GM12873 (cell line): ENCODE measurements at regions not wholly inside any gene's neighbourhood (a gene's known extent, or its start where the extent isn't known, plus 50 kb on each side); places are given as distances from the start of the nearest gene placed in this dataset.

Source experiments
- TF ChIP-seq, protein P1 (sequence below): IDR thresholded peaks from 2 replicates; pipeline ENCODE4 v1.5.1; 2012; ENCODE audit warnings: low read depth, mild to moderate bottlenecking, moderate library complexity, low read length, control low read depth; ENCODE audit not compliant: insufficient read depth; ENCODE audit errors: missing control alignments

DNA sequence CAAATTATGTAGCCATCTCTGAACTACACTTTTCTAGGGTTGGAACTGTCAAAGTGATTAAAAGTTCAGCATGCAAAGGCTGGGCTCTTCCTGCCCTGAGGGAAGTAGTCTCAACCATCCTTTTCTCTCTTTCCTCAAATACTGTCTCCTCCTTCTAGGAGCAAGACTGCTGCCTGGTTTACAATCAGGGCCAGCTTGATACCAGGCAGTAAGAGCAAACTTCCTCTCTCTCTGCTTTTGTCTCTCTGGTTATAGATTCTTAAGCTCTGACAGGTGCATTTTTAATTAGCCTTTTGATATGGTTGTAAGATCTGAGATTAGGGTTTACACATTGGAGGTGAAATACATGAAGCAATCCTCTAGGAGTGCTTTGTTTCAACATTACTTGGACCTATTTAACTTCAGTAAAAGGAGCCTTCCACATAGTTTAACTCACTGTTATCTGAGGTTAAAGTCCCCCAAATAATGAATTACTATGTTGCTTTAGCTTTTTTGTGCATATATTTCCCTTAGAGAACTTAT is 436.1 kb downstream of the SPATA31D1 start:
- TF ChIP-seq, protein P1, sequence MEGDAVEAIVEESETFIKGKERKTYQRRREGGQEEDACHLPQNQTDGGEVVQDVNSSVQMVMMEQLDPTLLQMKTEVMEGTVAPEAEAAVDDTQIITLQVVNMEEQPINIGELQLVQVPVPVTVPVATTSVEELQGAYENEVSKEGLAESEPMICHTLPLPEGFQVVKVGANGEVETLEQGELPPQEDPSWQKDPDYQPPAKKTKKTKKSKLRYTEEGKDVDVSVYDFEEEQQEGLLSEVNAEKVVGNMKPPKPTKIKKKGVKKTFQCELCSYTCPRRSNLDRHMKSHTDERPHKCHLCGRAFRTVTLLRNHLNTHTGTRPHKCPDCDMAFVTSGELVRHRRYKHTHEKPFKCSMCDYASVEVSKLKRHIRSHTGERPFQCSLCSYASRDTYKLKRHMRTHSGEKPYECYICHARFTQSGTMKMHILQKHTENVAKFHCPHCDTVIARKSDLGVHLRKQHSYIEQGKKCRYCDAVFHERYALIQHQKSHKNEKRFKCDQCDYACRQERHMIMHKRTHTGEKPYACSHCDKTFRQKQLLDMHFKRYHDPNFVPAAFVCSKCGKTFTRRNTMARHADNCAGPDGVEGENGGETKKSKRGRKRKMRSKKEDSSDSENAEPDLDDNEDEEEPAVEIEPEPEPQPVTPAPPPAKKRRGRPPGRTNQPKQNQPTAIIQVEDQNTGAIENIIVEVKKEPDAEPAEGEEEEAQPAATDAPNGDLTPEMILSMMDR = no peak

DNA sequence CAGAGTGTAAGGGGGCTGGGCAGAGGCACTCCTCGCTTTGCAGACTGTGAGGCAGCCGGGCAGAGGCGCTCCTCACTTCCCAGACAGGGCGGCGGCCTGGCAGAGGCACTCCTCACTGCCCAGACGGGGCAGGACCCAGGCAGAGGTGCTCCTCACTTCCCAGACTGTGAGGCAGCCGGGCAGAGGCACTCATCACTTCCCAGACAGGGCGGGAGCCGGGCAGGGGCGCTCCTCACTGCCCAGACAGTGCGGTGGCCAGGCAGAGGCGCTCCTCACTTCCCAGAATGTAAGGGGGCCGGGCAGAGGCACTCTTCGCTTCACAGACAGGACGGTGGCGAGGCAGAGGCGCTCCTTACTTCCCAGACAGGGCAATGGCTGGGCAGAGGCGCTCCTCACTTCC is 442.5 kb downstream of the SPATA31D1 start:
- TF ChIP-seq, protein P1 = no peak

DNA sequence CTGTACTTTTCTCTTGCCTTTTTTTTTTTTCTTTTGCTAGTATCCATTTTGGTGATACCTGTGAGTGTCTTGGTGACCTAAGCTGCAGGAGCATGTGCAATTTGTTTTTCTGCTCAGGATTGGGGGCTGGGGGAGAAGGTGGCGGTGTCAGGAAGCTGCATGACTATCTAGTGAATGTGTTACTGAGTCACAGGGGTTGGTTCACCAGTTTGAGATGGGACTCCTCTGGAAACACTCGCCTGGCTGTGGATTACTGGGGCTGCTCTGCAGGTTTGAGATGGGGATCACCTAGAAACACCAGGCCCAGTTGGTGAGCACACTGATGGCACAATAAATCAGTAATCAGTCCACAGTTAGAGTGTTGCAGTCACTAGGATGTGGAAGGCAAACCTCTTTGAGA is 447.9 kb downstream of the SPATA31D1 start:
- TF ChIP-seq, protein P1 = no peak

DNA sequence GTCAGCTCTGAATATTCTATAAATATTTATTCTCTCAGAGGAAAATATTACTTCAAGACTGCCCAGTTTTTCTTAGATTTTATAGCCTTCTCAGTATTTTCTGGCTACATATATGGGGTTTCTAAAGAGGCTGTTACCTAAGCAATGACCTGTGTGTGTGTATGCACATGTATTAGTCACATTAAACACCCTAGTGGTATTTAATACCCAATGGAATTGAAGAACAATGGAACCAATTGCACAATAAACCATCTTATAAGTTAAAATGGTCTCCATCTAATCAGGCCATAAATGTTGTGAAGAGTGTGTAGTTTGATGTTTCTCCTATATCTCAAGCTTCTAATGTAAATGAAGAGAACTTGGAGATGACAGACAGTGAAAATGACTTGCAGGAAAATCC is 450.0 kb downstream of the SPATA31D1 start:
- TF ChIP-seq, protein P1 = no peak

DNA sequence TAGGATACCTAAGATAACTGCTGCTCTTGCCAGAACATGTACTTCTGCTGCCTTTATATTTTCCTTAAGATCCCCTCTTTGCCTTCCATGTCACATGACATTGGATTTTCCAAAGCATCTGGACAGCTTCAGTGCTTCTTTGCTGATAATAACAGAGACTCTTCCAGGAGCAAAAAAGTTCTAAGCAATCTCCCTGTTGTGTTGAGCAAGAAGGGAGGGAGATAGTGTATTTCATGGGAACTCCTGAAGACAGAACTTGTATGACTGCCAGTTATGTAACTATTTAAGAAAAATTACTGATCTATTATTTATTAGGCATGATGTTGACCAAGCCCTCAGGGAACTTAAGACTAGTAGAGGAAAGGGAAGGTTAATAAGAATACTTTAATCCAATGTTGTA is 454.7 kb downstream of the SPATA31D1 start:
- TF ChIP-seq, protein P1 = no peak

DNA sequence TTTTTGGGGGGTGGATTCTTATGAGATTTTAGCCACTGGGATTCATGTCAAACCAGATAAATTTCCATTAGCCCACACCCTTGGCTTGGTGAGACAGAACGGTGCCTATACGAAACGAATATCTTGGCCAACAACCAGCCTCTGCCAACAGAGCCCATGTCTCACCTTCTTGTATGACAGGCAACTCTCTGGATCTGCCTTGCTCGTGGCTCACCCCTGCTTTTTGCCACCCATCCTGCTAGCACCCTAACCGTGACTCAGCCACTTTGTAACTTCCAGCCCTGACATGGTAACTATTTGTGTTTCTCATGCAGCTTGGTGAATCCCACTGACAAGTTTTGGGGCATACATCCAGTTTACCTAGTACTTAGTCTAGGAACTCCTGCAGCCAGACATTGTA is 457.0 kb downstream of the SPATA31D1 start:
- TF ChIP-seq, protein P1 = no peak

DNA sequence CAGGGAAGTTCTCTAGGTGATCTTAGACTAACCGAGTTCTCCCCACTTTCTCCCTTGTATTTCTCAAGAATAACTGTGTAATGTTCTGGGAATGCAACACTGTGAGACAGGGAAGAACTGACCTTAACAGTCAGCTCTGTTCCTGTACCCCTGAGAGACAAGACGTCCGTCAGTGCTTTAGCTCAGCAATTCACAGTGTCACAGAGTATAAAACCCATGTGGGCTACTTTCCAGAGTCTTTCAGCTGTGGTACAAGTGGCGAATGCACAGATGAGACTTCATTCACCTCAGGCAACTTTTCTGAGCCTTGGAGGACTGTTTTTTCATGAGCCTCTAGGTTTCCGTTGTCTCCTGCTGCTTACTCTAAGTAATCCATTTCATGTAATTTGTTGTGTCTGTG is 458.8 kb downstream of the SPATA31D1 start:
- TF ChIP-seq, protein P1 = no peak

DNA sequence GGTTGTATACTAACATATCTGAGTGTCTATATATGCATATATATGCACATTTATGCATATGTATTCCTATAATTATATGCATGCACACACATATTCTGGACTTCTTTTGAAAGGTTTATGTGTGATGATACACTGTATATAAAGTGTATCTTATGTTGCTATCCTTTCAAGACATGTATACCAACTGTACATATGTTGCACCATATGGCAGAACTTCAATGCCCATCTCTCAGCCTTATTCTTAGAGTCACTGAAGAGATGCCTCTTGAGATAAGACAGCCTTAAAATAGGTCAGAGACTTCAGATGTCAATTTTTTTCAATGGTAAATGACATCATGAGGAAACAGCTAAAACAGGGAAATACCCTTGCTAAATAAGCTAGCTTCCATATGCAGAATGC is 461.4 kb downstream of the SPATA31D1 start:
- TF ChIP-seq, protein P1 = no peak
